GM12878 (cell line): ENCODE measurements at regions not wholly inside any gene's neighbourhood (a gene's known extent, or its start where the extent isn't known, plus 50 kb on each side); places are given as distances from the start of the nearest gene placed in this dataset.

ENCODE experiments used
- ATAC-seq: fragments of 200-7000 bp; cut with Tn5 transposase; 3 replicates; pipeline ENCODE4 v1.9.1; 2020; ENCODE audit warnings: mild to moderate bottlenecking, moderate library complexity
- BruUV-seq: library from RNA; stranded (reverse); fragments of 400-500 nt; replicated peaks from 2 replicates; lab custom pipeline; 2021; lab: Mats Ljungman, UMichigan
- CTCF ChIA-PET: fragments of 300-600 bp; sonication (Branson Sonifier 250); formaldehyde crosslinking; extraction: SDS; loops from one replicate; lab custom pipeline; 2021; ENCODE audit warnings: inconsistent platforms; lab: Yijun Ruan, JAX
- POLR2A ChIA-PET: fragments of 350-600 bp; formaldehyde crosslinking; extraction: SDS; loops from one replicate; lab custom pipeline; 2021; ENCODE audit warnings: inconsistent platforms; lab: Charles Lee
- RAD21 ChIA-PET: fragments of 300-600 bp; sonication (Branson Sonifier 250); formaldehyde crosslinking; loops from one replicate; lab custom pipeline; 2023; ENCODE audit warnings: antibody characterized with exemption; ENCODE audit not compliant: unreplicated experiment; lab: Charles Lee
- SMC1A ChIA-PET: fragments of 300-600 bp; sonication (Branson Sonifier 250); formaldehyde crosslinking; loops from one replicate; lab custom pipeline; 2023; ENCODE audit not compliant: unreplicated experiment, uncharacterized antibody; lab: Charles Lee
- DNase-seq: peaks from one replicate; pipeline ENCODE4 v3.0.0-alpha.2; 2011; ENCODE audit warnings: low read depth, low spot score
- FAIRE-seq: peaks from 3 replicates; lab custom pipeline; 2011; peaks lifted over from hg19 to GRCh38; lab: Jason Lieb, UNC
- H2AFZ ChIP-seq: 2 replicates; pipeline ENCODE4 v1.6.0; 2011; ENCODE audit warnings: low read depth, low read length, control low read depth; ENCODE audit not compliant: control insufficient read depth
- H3K27ac ChIP-seq: 2 replicates; pipeline ENCODE4 v1.5.1; 2011; ENCODE audit warnings: control low read depth; ENCODE audit not compliant: control insufficient read depth, insufficient read depth
- H3K27me3 ChIP-seq, 2 experiments: replicated peaks in 1 of 2; 2 replicates each; pipeline versions ENCODE4 v1.6.0 to v1.6.1; 2011; ENCODE audit warnings: low read length in 1 of 2; ENCODE audit not compliant: control insufficient read depth in 2 of 2, insufficient read depth in 2 of 2
- H3K36me3 ChIP-seq, 2 experiments: 2 replicates each; pipeline ENCODE4 v1.5.1; 2011; ENCODE audit warnings: low read length in 1 of 2; ENCODE audit not compliant: control insufficient read depth in 2 of 2, insufficient read depth in 2 of 2
- H3K4me1 ChIP-seq: 2 replicates; pipeline ENCODE4 v1.6.1; 2011; ENCODE audit warnings: mild to moderate bottlenecking, low read length, moderate library complexity, mixed read lengths; ENCODE audit not compliant: control insufficient read depth, insufficient read depth
- H3K4me2 ChIP-seq: 2 replicates; pipeline ENCODE4 v1.6.0; 2011; ENCODE audit warnings: control low read depth; ENCODE audit not compliant: control insufficient read depth, insufficient read depth
- H3K4me3 ChIP-seq: fragments of 200-600 bp; sonication (generic); 2 replicates; pipeline ENCODE4 v1.5.1; 2016
- H3K79me2 ChIP-seq: 2 replicates; pipeline ENCODE4 v1.6.0; 2011; ENCODE audit warnings: low read length; ENCODE audit not compliant: control insufficient read depth, insufficient read depth
- H3K9ac ChIP-seq: 2 replicates; pipeline ENCODE4 v1.8.0; 2011; ENCODE audit warnings: low read length, control low read depth, mixed read lengths; ENCODE audit not compliant: control insufficient read depth, insufficient read depth
- H3K9me3 ChIP-seq: replicated peaks from 3 replicates; pipeline ENCODE4 v1.5.1; 2011; ENCODE audit warnings: mild to moderate bottlenecking, low read length; ENCODE audit not compliant: control insufficient read depth, insufficient read depth
- H4K20me1 ChIP-seq: 2 replicates; pipeline ENCODE4 v1.6.0; 2011; ENCODE audit not compliant: control insufficient read depth, insufficient read depth
- BACH1 ChIP-seq: fragments of 450-650 bp; IDR thresholded peaks from 2 replicates; pipeline ENCODE4 v1.6.1; 2017; ENCODE audit warnings: mild to moderate bottlenecking, borderline replicate concordance
- CEBPB ChIP-seq, 2 experiments: fragments of 150-350 bp in 1 of 2; IDR thresholded peaks; 2 replicates each; pipeline ENCODE4 v1.6.1; 2012 to 2014; ENCODE audit warnings: low read depth in 2 of 2, low read length in 2 of 2, borderline replicate concordance in 1 of 2, inconsistent platforms in 1 of 2
- CREM ChIP-seq: IDR thresholded peaks from 2 replicates; pipeline ENCODE4 v1.6.1; 2014; ENCODE audit warnings: antibody characterized with exemption, low read depth
- EGR1 ChIP-seq, 2 experiments: IDR thresholded peaks; 1 replicate in 1 of 2; 2 replicates in 1 of 2; pipeline ENCODE4 v1.6.1; 2011 to 2012; ENCODE audit warnings: low read depth in 2 of 2, low read length in 2 of 2, borderline replicate concordance in 1 of 2, mild to moderate bottlenecking in 1 of 2, moderate library complexity in 1 of 2
- FOXK2 ChIP-seq: fragments of 450-650 bp; IDR thresholded peaks from 2 replicates; pipeline ENCODE4 v1.6.1; 2017; ENCODE audit warnings: mild to moderate bottlenecking, moderate library complexity
- HDAC2 ChIP-seq: fragments of 200-600 bp; sonication (generic); IDR thresholded peaks from 2 replicates; pipeline ENCODE4 v1.6.1; 2017
- KAT2A ChIP-seq: conservative IDR thresholded peaks from 2 replicates; pipeline ENCODE4 v1.6.1; 2011; ENCODE audit warnings: low read depth, low read length; ENCODE audit not compliant: control insufficient read depth
- MEF2B ChIP-seq: fragments of 450-650 bp; IDR thresholded peaks from 2 replicates; pipeline ENCODE4 v1.6.1; 2018; ENCODE audit warnings: mild to moderate bottlenecking, moderate library complexity; ENCODE audit not compliant: partially characterized antibody, poor library complexity, severe bottlenecking
- MYC ChIP-seq: IDR thresholded peaks from 2 replicates; pipeline ENCODE4 v1.6.1; 2011; ENCODE audit warnings: mild to moderate bottlenecking, low read length, moderate library complexity, inconsistent platforms; ENCODE audit not compliant: insufficient read depth, insufficient replicate concordance, insufficient read length, severe bottlenecking
- PAX5 ChIP-seq: IDR thresholded peaks from 2 replicates; pipeline ENCODE4 v1.6.1; 2011; ENCODE audit warnings: low read depth, low read length, borderline replicate concordance
- PAX8 ChIP-seq: fragments of 450-650 bp; IDR thresholded peaks from 2 replicates; pipeline ENCODE4 v1.6.1; 2017; ENCODE audit warnings: mild to moderate bottlenecking, moderate library complexity
- RELA ChIP-seq: fragments of 450-650 bp; IDR thresholded peaks from 2 replicates; pipeline ENCODE4 v1.8.0; 2014; ENCODE audit warnings: borderline replicate concordance; ENCODE audit not compliant: partially characterized antibody
- SIX5 ChIP-seq: IDR thresholded peaks from 2 replicates; pipeline ENCODE4 v1.6.1; 2011; ENCODE audit warnings: mild to moderate bottlenecking, low read depth, low read length, moderate library complexity; ENCODE audit not compliant: severe bottlenecking
- SPI1 ChIP-seq: IDR thresholded peaks from 2 replicates; pipeline ENCODE4 v1.6.1; 2011; ENCODE audit warnings: low read depth, mild to moderate bottlenecking, low read length, moderate library complexity, borderline replicate concordance; ENCODE audit not compliant: insufficient read depth
- TCF3 ChIP-seq: IDR thresholded peaks from 2 replicates; pipeline ENCODE4 v1.6.1; 2012; ENCODE audit warnings: low read depth, mild to moderate bottlenecking, low read length, borderline replicate concordance; ENCODE audit not compliant: insufficient read depth
- USF1 ChIP-seq: IDR thresholded peaks from 2 replicates; pipeline ENCODE4 v1.6.1; 2011; ENCODE audit warnings: borderline replicate concordance, low read depth, mild to moderate bottlenecking, moderate library complexity, mixed read lengths, low read length; ENCODE audit not compliant: insufficient read depth; ENCODE audit errors: extremely low read length
- ZNF24 ChIP-seq: fragments of 450-650 bp; IDR thresholded peaks from 2 replicates; pipeline ENCODE4 v1.6.1; 2017; ENCODE audit warnings: antibody characterized with exemption, mild to moderate bottlenecking
- ZNF274 ChIP-seq: IDR thresholded peaks from one replicate; pipeline ENCODE4 v1.8.0; 2011; ENCODE audit not compliant: insufficient read length, insufficient read depth
- ZSCAN29 ChIP-seq: fragments of 450-650 bp; IDR thresholded peaks from 2 replicates; pipeline ENCODE4 v1.6.1; 2017; ENCODE audit warnings: mild to moderate bottlenecking, moderate library complexity
- WGBS: methylation state at CpG from one replicate; pipeline ENCODE4 v1.1.6; 2016; ENCODE audit warnings: low lambda C conversion rate; ENCODE audit not compliant: insufficient replicate concordance, insufficient coverage; ENCODE audit errors: missing lambda C conversion rate; 5-methylcytosine and 5-hydroxymethylcytosine counted together
- in situ Hi-C: fragments of 300-500 bp; cut with MboI; formaldehyde crosslinking; loops from 9 replicates; pipeline ENCODE4 v1.14.3; 2018; ENCODE audit warnings: mixed read lengths
- intact Hi-C: fragments of 100-400 bp; cut with micrococcal nuclease; formaldehyde crosslinking; loops from one replicate; pipeline ENCODE4 v1.14.2; 2022; ENCODE audit not compliant: unreplicated experiment

GRCh38 chr21:28445141-28445830 lies 547.4 kb downstream of the LTN1 start:
- TF ChIP-seq SPI1 (no peak), MEF2B (no peak), ZNF274 (no peak), PAX8 (no peak), RELA (no peak)
- Histone ChIP-seq H3K9me3 (no peaks in the 10 kb centered on the region), H3K4me2 (no peak overlapping the region), H3K79me2 (no peaks in the 10 kb centered on the region), H3K36me3 (no peaks in the 10 kb centered on the region), H3K4me1 (no peaks in the 10 kb centered on the region), H2AFZ (no peak overlapping the region), H3K4me3 (no peak overlapping the region), H3K27ac (no peak overlapping the region), H3K9ac (no peak overlapping the region), H3K27me3 (no peaks in the 10 kb centered on the region), H4K20me1 (no peaks in the 10 kb centered on the region)
- 21% methylated on average over 3 of the region's 3 CpGs for WGBS
- ChIA-PET CTCF (no interaction called here), SMC1A (no interaction called here), RAD21 (no interaction called here), POLR2A (no interaction called here)
- FAIRE-seq: no peak
- DNase-seq: no peak
- in situ Hi-C loops (no loop called here), intact Hi-C loops (no loop called here)
- no TSS peak for BruUV-seq
- no peak for ATAC-seq

DNA sequence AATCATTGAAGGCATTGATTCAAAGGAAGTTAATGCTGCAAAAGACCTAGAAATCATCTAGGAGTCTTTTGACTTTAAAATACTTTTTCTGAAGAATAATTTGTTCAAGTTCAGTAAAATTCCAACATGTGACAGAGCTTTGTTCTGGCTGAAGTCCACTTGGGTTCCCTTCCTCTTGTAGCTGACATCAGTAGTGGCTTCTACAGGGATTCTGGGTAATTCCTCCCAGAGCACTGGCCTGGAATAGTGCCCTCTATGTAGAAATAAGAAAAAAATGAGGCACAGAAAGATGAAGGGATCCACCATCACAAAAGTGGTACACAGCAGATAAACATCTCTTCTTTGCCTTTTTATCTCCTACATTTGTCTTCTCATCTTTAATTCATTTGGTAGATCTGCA lies 548.1 kb downstream of the LTN1 start:
- DNase-seq (no peak), FAIRE-seq (no peak), ATAC-seq (no peak)
- ChIA-PET CTCF (no interaction called here), RAD21 (no interaction called here), SMC1A (no interaction called here), POLR2A (no interaction called here)
- no peaks in the 10 kb centered on the region for H3K27me3 ChIP-seq
- no peak overlapping the region for H3K4me3 ChIP-seq
- no peaks in the 10 kb centered on the region for H3K4me1 ChIP-seq
- no peaks in the 10 kb centered on the region for H3K9me3 ChIP-seq
- no peaks in the 10 kb centered on the region for H3K79me2 ChIP-seq
- no peak overlapping the region for H3K27ac ChIP-seq
- H3K4me2 ChIP-seq: no peak overlapping the region
- no peaks in the 10 kb centered on the region for H3K36me3 ChIP-seq
- intact Hi-C loops (no loop called here), in situ Hi-C loops (no loop called here)
- no peak overlapping the region for H3K9ac ChIP-seq
- no peak overlapping the region for H2AFZ ChIP-seq
- no TSS peak for BruUV-seq
- no peaks in the 10 kb centered on the region for H4K20me1 ChIP-seq
- TF ChIP-seq EGR1 (IDR thresholded peaks at IDR 0.05; ENCODE audit: borderline replicate concordance in 1 of 2, low read depth in 2 of 2, low read length in 2 of 2) (no peak), ZSCAN29 (no peak), CREM (no peak), ZNF24 (no peak), MYC (no peak), CEBPB (IDR thresholded peaks at IDR 0.05; ENCODE audit: borderline replicate concordance in 1 of 2, low read depth in 2 of 2, low read length in 2 of 2) (no peak), KAT2A (no peak), FOXK2 (no peak), TCF3 (no peak), PAX5 (no peak), HDAC2 (no peak), USF1 (no peak), BACH1 (no peak), SIX5 (no peak)
